GM18873 (cell line): ENCODE measurements at regions not wholly inside any gene's neighbourhood (a gene's known extent, or its start where the extent isn't known, plus 50 kb on each side); places are given as distances from the start of the nearest gene placed in this dataset.
"Not testable (repeated sequence)": the region's sequence is repeated elsewhere in the genome, so short reads cannot be mapped to it uniquely, and the experiment has no call there.

Source experiments
- ATAC-seq: cut with Tn5 transposase; IDR thresholded peaks from one replicate; pipeline ENCODE4 v1.9.1; 2021; ENCODE audit warnings: mild to moderate bottlenecking, moderate library complexity, moderate number of reproducible peaks; ENCODE audit not compliant: unreplicated experiment, low FRiP score

DNA sequence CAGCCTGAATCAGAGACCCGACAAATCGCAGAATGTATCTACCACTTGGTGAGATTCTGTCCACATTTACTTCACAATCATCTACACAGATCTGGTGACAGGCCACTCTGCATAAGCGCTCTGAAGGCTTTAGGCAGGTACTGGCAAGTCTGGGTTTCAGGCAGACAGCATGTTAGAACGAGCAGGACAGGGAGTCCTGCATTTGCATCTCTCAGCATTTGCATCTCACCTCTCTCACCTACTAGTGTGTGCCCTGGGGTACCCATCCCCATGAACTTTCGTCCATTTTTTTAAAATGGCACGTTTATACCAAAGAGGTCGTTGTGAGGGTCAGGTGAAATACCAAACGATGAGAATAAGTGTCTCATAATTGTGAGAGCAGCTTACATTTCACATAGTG, 108.2 kb downstream of the SPATA31A1 start:
- not testable (repeated sequence) for ATAC-seq

DNA sequence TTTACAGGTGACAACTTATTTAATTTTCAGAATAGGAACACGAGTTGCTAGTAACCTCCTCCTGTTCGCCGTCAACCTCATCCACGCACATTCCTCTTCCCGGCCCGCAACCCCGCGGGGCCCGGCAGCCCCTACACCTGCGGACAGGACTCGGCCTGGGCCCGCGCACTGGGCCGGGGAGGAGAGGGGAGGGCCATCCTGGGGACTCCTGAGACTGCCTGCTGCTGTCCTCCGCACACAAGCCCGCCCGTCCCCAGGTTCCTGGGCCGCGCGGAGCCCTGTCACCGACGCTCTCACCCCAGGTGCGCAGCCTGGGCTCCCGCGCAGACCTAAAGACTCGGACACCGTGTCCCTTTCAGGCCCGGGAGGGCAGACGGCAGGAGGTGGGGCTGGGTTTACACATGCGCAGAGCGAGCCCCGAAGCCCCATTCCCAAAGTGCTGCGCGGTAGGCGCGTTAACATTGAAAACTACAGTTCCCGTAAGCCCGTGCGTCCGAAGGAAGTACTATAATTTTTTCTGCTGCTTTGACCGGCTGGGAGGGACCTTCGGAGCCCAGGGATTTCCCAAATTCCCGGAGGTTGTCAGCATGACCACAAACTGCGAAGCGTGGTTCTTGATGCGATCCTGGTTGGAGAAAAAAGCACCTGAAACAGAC, 108.8 kb downstream of the SPATA31A1 start:
- ATAC-seq, result peak; percentile 99

DNA sequence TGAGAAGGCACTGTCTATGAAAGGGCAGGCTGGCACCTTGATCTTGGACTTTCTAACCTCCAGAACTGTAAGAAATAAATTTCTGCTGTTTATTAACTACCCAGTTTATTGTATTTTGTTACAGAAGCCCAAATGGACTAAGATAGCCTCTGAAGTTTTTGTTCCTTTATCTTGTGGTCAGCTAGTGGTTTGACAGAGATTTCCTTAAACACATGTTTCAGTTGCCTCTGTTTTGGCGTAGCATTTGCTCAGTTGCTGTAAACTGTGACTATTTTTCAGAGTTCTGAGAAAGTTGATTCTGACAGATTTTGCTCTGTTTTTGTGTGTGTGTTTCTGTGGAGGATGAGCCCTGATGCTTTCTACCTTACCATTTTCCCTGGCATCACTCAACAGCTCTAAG, 119.0 kb downstream of the SPATA31A1 start:
- peak; percentile 98 for ATAC-seq

DNA sequence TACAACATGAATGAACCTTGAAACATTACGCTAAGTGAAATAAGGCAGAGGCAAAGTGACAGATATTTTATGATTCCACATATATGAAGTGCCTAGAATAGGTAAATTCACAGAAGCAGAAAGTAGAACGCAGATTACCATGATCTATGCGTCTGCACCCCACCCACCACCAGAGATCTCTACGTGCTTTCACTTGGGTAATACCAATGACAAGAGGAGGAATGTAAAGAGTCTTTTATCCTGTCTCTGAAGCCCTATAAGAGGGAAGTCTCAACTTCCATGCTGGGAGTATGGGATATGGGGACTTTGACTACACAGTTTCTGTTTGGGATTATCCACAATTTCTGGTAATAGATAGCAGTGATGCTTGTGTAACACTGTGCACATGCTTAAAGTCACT, 127.6 kb downstream of the SPATA31A1 start:
- ATAC-seq, result not testable (repeated sequence)

DNA sequence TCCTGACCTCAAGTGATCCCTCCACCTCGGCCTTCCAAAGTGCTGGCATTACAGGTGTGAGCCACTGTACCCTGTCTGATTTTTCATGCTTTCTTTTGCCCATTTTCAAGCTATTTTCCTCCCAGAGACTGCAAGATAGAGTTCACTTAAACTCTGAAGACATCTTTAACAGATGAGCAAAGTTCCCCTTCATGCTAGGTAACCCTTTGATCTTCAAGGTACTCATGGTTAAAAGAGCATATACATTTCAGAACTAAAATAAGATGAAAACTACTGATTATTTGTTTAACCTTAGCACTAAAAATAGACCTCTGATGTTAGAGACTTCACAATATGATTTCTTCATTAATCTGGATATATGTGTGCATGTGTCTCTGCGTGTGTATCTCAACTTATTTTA, 128.4 kb downstream of the SPATA31A1 start:
- peak; percentile 11 for ATAC-seq

DNA sequence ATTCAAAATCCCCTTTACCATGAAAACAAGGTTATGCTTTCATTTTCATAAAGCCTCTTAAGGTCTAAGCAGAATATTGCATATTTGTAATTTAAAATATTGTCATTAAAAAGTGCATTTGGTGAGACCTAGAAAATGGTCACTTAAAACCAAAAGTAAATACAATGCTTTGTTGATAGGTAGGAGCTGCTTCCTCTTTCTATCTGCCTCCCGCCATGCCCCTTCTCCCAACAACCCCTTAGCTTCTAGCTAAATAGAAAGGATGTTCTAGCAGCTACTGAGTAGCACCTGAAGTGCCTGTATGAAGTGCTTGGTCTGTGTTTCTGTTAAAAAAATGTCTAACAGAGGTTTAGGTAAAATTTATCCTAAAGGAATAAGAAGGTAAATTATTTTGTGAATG, 128.8 kb downstream of the SPATA31A1 start:
- ATAC-seq, result peak; percentile 55

DNA sequence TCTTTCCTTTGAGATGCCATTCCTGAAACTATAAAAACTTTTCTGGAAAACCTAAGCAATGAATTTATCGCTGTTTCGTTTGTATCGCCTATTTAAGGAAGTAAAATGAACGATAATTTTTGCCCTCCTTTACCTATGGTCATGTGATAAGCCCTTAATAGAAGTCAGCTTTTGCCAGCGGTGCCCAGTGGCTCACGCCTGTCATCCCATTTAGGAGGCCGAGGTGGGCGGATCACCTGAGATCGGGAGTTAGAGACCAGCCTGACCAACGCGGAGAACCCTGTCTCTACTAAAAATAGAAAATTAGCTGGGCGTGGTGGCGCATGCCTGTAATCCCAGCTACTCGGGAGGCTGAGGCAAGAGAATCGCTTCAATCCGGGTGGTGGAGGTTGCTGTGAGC, 132.0 kb downstream of the SPATA31A1 start:
- ATAC-seq, result not testable (repeated sequence)

DNA sequence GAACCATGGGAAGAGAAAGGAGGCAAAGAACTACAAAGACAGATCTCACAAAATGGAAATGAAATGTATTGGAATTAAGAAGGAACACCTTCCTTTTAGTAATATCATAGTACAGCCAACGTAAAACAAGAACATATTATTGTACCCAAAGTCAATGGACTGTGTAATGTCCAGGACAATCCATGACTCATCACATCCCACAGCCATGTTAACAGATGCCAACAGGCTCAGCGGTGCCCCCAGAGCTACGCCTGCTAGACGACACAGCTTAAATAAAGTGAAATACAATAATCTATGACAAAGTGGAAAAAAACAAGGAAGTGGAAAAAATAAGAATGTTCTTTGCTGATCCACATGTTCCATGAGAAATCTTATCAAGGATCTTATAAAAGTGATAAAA, 140.8 kb downstream of the SPATA31A1 start:
- not testable (repeated sequence) for ATAC-seq

DNA sequence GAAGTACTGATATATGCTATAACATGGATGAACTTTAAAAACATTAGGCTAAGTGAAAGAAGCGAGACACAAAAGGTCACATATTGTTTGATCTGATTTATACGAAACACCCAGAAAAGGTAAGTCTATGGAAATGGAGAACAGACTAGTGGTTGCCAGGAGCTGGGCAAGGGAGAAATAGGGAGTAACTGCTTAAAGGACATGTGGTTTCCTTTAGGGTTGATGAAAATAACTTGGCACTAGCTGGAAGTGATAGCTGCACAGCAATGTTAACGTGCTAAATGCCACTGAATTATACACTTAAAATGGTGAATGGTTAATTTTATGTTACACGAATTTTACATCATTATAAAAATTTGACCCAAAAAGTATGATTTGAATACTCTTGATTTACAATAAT, 147.7 kb downstream of the SPATA31A1 start:
- not testable (repeated sequence) for ATAC-seq

DNA sequence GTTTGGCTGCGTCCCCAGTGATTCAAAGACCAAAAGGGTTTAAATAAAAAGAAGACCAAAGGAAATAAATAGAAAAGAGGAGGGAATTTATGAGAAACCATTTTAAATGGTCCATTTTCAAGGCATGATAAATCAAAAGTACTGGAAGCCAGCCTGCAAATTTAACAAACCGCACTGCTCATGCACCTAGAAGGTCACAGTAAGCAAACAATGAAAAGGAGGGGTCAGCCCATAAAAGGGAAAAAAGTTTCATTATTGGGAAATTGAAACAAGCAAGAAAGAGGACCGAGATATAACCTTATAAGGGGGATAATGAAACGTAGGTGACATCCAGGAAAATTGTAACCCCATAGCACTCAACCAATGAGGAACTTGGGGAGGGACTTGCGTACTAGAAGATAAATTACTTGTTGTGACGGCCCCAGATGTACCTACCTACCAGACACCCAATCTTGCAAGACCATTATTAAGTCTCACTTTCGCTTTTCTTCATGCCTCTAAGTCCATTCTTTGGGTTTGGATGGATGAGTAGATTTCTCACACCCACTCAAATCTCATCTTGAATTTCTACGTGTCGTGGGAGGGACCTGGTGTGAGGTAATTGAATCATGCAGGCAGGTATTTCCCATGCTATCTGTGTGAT, 172.0 kb downstream of the SPATA31A1 start:
- ATAC-seq, result not testable (repeated sequence)

DNA sequence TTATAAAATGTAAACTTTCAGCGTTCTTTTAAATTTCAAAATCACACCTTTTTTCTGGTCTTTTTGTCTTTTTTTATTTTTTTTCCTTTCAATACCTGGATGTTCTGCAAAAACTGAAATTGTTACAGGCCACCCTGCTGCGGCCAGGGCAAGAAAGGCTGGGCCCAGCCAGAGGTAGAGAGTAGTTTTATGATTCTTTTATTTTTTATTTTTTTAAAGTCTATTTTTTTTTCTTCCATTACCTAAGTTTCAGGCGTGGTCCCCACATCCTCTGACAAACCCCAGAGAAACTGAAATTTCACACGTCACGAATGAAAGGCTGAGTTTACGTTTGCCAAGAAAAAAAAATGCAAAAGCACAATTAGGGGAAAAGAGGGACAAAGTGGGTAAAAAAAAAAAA, 177.1 kb downstream of the SPATA31A1 start:
- ATAC-seq, result not testable (repeated sequence)

DNA sequence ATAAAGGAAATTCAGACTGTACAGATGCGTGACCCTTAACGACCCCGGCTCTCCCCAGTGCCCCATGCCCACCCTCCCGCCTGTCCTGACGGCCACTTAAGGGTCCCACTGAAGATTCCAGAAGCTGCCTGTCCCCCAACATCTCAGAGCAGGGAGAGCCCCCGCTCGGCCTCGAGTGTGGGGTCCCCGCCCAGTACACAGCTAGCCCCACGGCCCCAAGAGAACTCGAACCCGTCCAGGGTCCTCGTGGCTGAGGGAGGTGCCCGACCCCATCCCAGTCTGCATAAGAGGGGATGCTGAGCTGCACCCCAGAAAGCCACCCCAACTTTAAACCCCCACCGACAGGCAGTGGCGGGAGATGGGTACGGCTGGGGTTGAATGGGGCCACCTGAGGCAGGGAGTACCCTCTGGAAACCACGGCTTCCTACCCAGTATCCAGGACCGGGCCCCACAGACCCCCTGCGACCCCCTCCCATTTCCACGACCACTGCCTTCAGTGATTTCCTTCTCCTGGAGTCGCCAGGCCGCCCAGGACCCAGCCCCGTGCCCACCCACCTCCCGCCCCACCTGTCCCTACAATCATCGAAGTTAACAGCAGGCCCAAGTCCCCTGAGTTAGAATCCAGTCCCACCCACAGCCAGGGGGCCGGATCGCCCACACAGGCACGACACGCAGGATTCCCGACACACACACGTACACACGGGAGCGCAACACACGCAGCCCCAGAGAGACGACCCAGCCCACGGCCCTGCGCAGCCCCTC, 177.7 kb downstream of the SPATA31A1 start:
- ATAC-seq, result not testable (repeated sequence)

DNA sequence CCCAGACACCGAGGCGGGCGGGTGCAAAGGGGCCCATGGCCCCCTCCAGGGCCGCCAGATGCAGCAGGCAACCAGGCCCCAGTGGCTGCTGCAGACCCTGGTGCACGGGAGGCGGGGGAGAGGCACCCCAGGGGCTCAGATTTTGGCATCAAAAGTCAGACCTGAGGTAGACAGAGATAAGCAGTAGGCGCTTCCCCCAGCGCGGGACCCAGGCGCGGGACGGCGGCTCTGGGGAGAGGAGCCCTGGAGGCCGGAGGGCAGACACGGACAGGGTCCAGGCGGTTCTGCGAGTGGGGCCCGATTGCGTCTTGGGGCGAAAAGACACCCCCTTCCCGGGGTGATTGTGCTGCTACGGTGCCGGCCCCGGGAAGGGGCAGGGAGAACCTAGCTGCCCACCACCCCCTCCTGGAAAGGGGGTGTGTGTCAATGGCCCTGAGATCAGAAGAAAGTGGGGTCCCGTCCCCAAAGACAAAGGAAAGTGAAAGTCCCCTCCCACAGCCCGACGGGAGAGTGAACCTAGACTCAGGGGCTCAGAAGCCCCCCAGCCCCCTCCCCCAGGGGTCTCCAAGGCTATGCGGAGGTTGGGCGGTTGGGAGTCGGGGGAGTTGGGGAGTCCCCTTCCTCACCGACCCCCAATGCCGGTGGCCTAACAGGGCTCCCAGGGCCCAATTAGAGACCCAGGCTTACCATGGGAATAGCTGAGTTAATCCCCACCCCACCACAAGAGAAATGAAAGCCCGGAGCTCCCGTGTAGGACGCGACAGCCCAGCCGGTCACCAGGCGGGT, 178.5 kb downstream of the SPATA31A1 start:
- ATAC-seq, result not testable (repeated sequence)

DNA sequence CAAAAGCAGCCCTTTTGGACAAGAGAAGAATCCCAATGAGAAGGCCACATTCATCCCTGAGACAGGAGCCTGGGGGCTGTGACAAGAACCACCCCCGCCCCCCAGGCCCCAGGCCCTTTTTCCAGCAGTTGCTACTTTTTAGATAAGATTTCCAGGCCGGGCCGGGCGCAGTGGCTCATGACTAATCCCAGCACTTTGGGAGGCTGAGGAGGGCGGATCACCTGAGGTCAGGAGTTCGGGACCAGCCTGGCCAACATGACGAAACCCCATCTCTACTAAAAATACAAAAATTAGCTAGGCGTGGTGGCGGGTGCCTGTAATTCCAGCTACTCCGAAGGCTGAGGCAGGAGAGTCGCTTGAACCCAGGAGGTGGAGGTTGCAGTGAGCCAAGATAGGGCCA, 179.4 kb downstream of the SPATA31A1 start:
- not testable (repeated sequence) for ATAC-seq

DNA sequence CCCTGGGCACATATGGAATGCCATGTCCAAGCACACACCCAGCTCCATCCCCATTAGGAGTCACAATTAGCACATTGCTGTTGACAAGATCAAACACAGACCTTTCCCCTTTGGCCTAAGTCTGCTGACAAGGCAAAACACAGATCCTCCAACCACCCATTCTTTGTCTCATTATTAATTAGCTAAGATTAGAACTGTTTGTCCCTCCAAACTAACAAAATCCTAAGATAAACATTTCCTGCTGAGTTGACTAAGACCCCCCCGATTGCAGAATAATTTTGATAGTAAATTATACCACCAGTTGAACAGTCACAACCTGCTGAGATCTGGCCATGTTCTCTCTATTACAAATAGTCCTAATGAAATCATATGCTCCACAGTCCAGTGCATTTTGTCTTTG, 186.7 kb downstream of the SPATA31A1 start:
- not testable (repeated sequence) for ATAC-seq

DNA sequence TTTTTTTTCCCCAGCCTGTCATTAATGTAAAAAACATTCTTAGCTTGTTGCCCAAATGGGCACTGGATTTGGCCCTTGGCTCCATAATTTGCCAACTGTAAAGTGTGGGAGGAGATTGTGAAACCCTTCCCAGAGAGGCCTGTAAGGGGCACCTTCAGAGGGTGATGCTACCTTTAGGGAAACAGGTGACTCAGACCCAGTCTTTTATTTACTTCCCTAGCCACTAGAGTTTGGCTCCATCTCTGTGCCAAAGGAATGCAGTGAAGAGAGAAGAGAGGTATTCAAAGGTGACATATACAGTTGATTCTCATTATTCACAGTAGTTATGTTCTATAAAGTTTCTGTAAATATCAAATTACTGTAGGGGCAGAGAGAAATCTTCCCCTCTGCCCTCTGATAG, 189.6 kb downstream of the SPATA31A1 start:
- not testable (repeated sequence) for ATAC-seq

DNA sequence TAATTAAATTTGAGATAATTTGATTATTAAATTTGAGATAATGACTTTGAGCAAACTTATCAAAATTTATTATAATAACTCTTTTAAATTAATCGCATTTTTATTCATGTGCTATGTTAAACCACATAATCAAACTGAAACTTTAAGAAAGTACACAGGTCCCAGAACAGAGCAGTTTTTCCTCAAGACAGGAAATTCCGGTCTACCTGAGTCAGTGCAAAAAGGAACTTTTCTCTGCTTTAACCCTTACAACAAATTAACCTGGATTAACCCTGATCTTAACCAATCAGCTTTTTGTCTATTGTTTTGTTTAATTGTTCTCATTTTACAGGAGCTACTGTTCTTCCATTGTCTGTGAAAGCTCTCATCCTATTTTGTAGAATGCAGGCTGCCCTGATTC, 195.1 kb downstream of the SPATA31A1 start:
- not testable (repeated sequence) for ATAC-seq

DNA sequence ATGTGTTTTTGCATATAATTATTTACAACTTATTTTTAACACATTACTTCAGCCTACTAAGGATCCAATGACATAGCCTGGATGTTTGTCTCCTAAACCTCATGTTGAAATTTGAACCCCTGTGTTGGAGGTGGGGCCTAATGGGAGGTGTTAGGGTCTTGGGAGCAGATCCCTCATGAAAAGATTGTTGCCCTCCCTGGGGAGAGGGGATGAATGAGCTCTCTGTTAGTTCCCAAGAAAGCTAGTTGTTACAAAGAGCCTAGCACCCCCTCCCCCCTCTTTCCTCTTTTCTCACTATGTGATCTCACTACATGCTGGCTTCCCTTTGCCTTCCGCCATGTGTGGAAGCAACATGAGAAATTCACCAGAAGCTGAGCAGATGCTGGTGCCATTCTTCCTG, 196.1 kb downstream of the SPATA31A1 start:
- ATAC-seq, result not testable (repeated sequence)

DNA sequence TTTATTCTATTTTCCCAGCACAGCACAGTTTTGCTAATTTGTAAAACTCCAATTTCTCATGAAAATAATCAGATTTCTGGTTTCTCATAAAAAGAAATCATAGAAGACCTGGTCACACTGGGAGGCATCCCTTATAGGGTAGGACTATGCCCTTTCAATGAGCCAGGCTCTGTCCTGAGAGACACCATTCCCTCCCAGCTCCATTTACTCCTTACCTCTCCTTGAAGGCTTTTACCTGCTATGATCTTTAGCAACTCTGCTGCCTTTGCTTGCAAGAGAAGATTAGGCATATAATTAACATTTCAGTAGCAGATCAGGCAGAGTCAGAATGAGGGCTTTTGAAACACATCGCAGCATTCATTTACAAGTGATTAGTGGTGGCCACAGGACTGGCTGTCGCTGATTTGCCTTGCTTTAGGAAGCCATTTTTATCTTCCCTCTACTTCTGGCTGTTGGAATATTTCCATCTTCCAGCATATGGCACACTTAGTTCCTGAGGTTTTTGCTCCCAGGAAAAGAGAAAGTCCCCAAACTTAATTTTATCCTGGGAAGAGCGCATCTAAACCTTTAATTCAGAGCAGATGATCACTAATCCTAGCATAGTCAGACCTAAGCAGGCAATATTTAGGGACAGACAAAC, 196.9 kb downstream of the SPATA31A1 start:
- ATAC-seq, result not testable (repeated sequence)

DNA sequence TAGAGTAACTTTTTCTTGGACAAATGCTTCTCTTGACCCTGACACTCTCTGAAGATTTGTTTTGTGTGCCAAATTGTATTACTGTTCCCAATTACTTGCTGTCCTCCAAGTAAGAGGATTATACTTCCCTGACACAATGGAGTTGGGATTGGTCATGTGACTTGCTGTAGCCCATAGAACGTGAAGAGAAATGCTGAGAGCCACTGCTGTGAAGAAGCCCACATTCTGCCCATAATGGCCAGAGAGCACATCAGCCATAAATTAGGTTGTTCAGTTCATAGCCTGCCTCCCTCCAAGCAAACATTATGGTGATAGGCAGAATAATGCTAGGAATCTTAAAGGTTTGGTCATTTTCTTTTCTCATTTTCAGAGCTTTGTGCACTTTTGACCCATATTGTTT, 198.9 kb downstream of the SPATA31A1 start:
- not testable (repeated sequence) for ATAC-seq
